HCT116 (cell line): ENCODE measurements at regions not wholly inside any gene's neighbourhood (a gene's known extent, or its start where the extent isn't known, plus 50 kb on each side); places are given as distances from the start of the nearest gene placed in this dataset.

Experiments used
- ATAC-seq: fragments of 200-7000 bp; cut with Tn5 transposase; 2 replicates; pipeline ENCODE4 v1.9.1; 2020; ENCODE audit warnings: mild to moderate bottlenecking, moderate library complexity
- BruUV-seq: library from RNA; stranded (reverse); fragments of 400-500 nt; replicated peaks from 2 replicates; lab custom pipeline; 2021; lab: Mats Ljungman, UMichigan
- CTCF ChIA-PET: fragments of 300-600 bp; sonication (Branson Sonifier 250); formaldehyde crosslinking; loops from one replicate; lab custom pipeline; 2021; ENCODE audit warnings: antibody characterized with exemption; lab: Charles Lee
- POLR2A ChIA-PET: fragments of 300-600, 350-600 bp; sonication (Branson Sonifier 250); formaldehyde crosslinking; loops from one replicate; lab custom pipeline; 2021; ENCODE audit warnings: antibody characterized with exemption; lab: Charles Lee
- RAD21 ChIA-PET, 2 experiments: fragments of 300-600 bp; sonication (Branson Sonifier 250); formaldehyde crosslinking; loops; one replicate each; lab custom pipeline; 2023; ENCODE audit warnings: low total read pairs in 2 of 2; ENCODE audit not compliant: uncharacterized antibody in 2 of 2, unreplicated experiment in 2 of 2, low non-redundant PET in 1 of 2; lab: Charles Lee
- DNase-seq: peaks from one replicate; pipeline ENCODE4 v3.0.0-alpha.2; 2010; ENCODE audit warnings: low read depth, low spot score
- H2AFZ ChIP-seq: fragments of 200-600 bp; shearing (Covaris generic), sonication (generic); 2 replicates; pipeline ENCODE4 v1.6.1; 2017; ENCODE audit warnings: low read depth, mixed run types, mixed read lengths, antibody characterized with exemption, low read length; ENCODE audit not compliant: poor library complexity, severe bottlenecking
- H3K27ac ChIP-seq: 2 replicates; pipeline ENCODE4 v1.5.1; 2012; ENCODE audit warnings: low read depth, low read length
- H3K27me3 ChIP-seq: fragments of 200-600 bp; sonication (generic); 2 replicates; pipeline ENCODE4 v1.6.1; 2016; ENCODE audit warnings: mixed run types, low read length, mixed read lengths; ENCODE audit not compliant: insufficient read depth
- H3K36me3 ChIP-seq, 2 experiments: fragments of 200-500 bp in 1 of 2; fragments of 200-600 bp in 1 of 2; sonication (Bioruptor generic) in 1 of 2; sonication (generic) in 1 of 2; 2 replicates each; pipeline versions ENCODE4 v1.5.1 to v1.6.1; 2014 to 2016; ENCODE audit warnings: low read length in 2 of 2, inconsistent platforms in 1 of 2, mixed read lengths in 1 of 2, mixed run types in 1 of 2; ENCODE audit not compliant: insufficient read depth in 2 of 2, control insufficient read depth in 1 of 2
- H3K4me1 ChIP-seq, 2 experiments: fragments of 200-600 bp in 1 of 2; sonication (generic) in 1 of 2; 2 replicates each; pipeline versions ENCODE4 v1.5.1 to v1.6.1; 2012 to 2017; ENCODE audit warnings: low read length in 2 of 2, inconsistent platforms in 1 of 2, mild to moderate bottlenecking in 1 of 2, mixed read lengths in 1 of 2, mixed run types in 1 of 2, moderate library complexity in 1 of 2; ENCODE audit not compliant: insufficient read depth in 2 of 2, control insufficient read depth in 1 of 2
- H3K4me2 ChIP-seq: fragments of 200-600 bp; sonication (generic); 2 replicates; pipeline ENCODE4 v1.6.1; 2017; ENCODE audit warnings: mixed run types, low read length, mixed read lengths
- H3K4me3 ChIP-seq, 2 experiments: fragments of 200-600 bp in 1 of 2; sonication (generic) in 1 of 2; replicated peaks in 1 of 2; 2 replicates each; pipeline ENCODE4 v1.5.1; 2011 to 2016; ENCODE audit warnings: low read length in 2 of 2, control low read depth in 1 of 2, low read depth in 1 of 2, mild to moderate bottlenecking in 1 of 2, mixed read lengths in 1 of 2, mixed run types in 1 of 2
- H3K79me2 ChIP-seq: fragments of 200-600 bp; sonication (generic); 2 replicates; pipeline ENCODE4 v1.6.1; 2017; ENCODE audit warnings: mild to moderate bottlenecking, mixed run types, low read length, moderate library complexity, mixed read lengths; ENCODE audit not compliant: insufficient read depth
- H3K9ac ChIP-seq: fragments of 200-600 bp; sonication (generic); 2 replicates; pipeline ENCODE4 v1.6.1; 2016; ENCODE audit warnings: low read length, mixed read lengths
- H3K9me2 ChIP-seq: fragments of 200-600 bp; sonication (generic), shearing (Covaris generic); 2 replicates; pipeline ENCODE4 v1.6.1; 2017; ENCODE audit warnings: mixed run types, mild to moderate bottlenecking, moderate library complexity; ENCODE audit not compliant: insufficient read depth
- H3K9me3 ChIP-seq, 2 experiments: fragments of 200-500 bp in 1 of 2; fragments of 200-600 bp in 1 of 2; sonication (Bioruptor generic) in 1 of 2; sonication (generic) in 1 of 2; 2 replicates each; pipeline ENCODE4 v1.6.1; 2014 to 2017; ENCODE audit warnings: low read length in 2 of 2, mixed read lengths in 2 of 2, inconsistent platforms in 1 of 2, low read depth in 1 of 2, mild to moderate bottlenecking in 1 of 2, mixed run types in 1 of 2, moderate library complexity in 1 of 2; ENCODE audit not compliant: control insufficient read depth in 1 of 2, insufficient read depth in 1 of 2
- H4K20me1 ChIP-seq: fragments of 200-600 bp; sonication (generic), shearing (Covaris generic); 2 replicates; pipeline ENCODE4 v1.6.1; 2017; ENCODE audit warnings: mixed run types, mild to moderate bottlenecking, moderate library complexity; ENCODE audit not compliant: insufficient read depth
- CEBPB ChIP-seq: IDR thresholded peaks from 2 replicates; pipeline ENCODE4 v1.6.1; 2012; ENCODE audit warnings: low read depth
- FOSL1 ChIP-seq: IDR thresholded peaks from 2 replicates; pipeline ENCODE4 v1.6.1; 2012; ENCODE audit warnings: low read depth
- JUND ChIP-seq: IDR thresholded peaks from 2 replicates; pipeline ENCODE4 v1.6.1; 2012
- MAX ChIP-seq: IDR thresholded peaks from 2 replicates; pipeline ENCODE4 v1.6.1; 2012
- POLR2AphosphoS5 ChIP-seq: IDR thresholded peaks from 2 replicates; pipeline ENCODE4 v1.6.1; 2011; ENCODE audit warnings: mild to moderate bottlenecking, low read depth, low read length, moderate library complexity
- RAD21 ChIP-seq: IDR thresholded peaks from 2 replicates; pipeline ENCODE4 v1.6.1; 2012; ENCODE audit warnings: low read depth, mild to moderate bottlenecking
- SP1 ChIP-seq: IDR thresholded peaks from 2 replicates; pipeline ENCODE4 v1.6.1; 2012; ENCODE audit warnings: low read depth
- TCF7L2 ChIP-seq: IDR thresholded peaks from 2 replicates; pipeline ENCODE4 v1.7.0; 2011; ENCODE audit warnings: borderline replicate concordance, inconsistent platforms; ENCODE audit not compliant: insufficient read depth, insufficient read length; ENCODE audit errors: extremely low read depth
- ZBTB33 ChIP-seq: IDR thresholded peaks from 2 replicates; pipeline ENCODE4 v1.6.1; 2011; ENCODE audit warnings: mild to moderate bottlenecking, low read length, moderate library complexity; ENCODE audit not compliant: insufficient replicate concordance; ENCODE audit errors: extremely low read depth
- intact Hi-C: fragments of 100-400 bp; cut with micrococcal nuclease; formaldehyde crosslinking; loops from 2 replicates; pipeline ENCODE4 v1.10.0; 2022

- Histone ChIP-seq H2AFZ (no peak overlapping the region), H4K20me1 (no peaks in the 10 kb centered on the region), H3K4me3 (no peak overlapping the region), H3K27ac (no peak overlapping the region), H3K9me3 (peaks cover 0 to 4% of the 10 kb centered on the region in 2 experiments; a peak in 1 of 4 replicates), H3K4me1 (no peaks in the 10 kb centered on the region), H3K36me3 (no peaks in the 10 kb centered on the region), H3K9ac (no peak overlapping the region), H3K4me2 (no peak overlapping the region)
- ATAC-seq (no peak), DNase-seq (no peak)
- TF ChIP-seq TCF7L2 (no peak), MAX (no peak), POLR2AphosphoS5 (no peak), CEBPB (no peak), JUND (no peak), FOSL1 (no peak), ZBTB33 (no peak), SP1 (no peak), RAD21 (no peak)
- TF ChIP-seq, all 23 proteins: peak for 0
- BruUV-seq, result no TSS peak
- ChIA-PET POLR2A (no interaction called here), CTCF (no interaction called here), RAD21 (no interaction called here)
- Histone ChIP-seq H3K79me2 (no peaks in the 10 kb centered on the region), H3K9me2 (no peaks in the 10 kb centered on the region), H3K27me3 (no peaks in the 10 kb centered on the region)
- intact Hi-C loops, result no loop called here
Observed at GRCh38 chr1:80101159-80101558, 1094.6 kb upstream of the ADGRL4 start.
